HG03097 (cell line): ENCODE measurements at regions not wholly inside any gene's neighbourhood (a gene's known extent, or its start where the extent isn't known, plus 50 kb on each side); places are given as distances from the start of the nearest gene placed in this dataset.
A peak's percentile ranks its signal among the peaks of the same experiment; 100 is the strongest.

Experiments
- ATAC-seq: cut with Tn5 transposase; IDR thresholded peaks from one replicate; pipeline ENCODE4 v1.9.1; 2021; ENCODE audit not compliant: unreplicated experiment, low FRiP score

GRCh38 chr6:16871047-16871446, 109.8 kb upstream of the ATXN1 start:
- ATAC-seq, result no peak

GRCh38 chr6:16868968-16869367, 107.7 kb upstream of the ATXN1 start:
- no peak for ATAC-seq

GRCh38 chr6:16857969-16858592, 96.8 kb upstream of the ATXN1 start:
- no peak for ATAC-seq

GRCh38 chr6:16855460-16855859, 94.2 kb upstream of the ATXN1 start:
- no peak for ATAC-seq

DNA sequence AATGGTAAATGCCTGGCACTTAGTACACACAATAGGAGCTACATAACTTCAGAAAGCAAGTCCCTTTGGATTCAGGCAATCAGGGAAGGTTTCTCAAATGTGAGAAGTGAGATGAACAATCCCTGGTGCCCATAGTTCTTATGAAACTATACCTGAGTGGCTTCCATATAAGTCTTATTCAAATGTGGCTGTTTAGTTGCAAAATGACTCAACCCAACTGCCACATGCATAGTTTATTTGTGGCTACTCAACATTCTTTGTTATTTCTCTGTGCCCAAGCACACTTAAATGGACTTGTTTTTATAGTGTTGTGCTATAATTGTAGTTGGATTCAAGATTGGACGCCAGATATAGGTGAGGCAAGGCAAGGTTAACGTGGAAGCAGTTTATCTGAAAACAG, 93.7 kb upstream of the ATXN1 start:
- peak; percentile 76 for ATAC-seq

DNA sequence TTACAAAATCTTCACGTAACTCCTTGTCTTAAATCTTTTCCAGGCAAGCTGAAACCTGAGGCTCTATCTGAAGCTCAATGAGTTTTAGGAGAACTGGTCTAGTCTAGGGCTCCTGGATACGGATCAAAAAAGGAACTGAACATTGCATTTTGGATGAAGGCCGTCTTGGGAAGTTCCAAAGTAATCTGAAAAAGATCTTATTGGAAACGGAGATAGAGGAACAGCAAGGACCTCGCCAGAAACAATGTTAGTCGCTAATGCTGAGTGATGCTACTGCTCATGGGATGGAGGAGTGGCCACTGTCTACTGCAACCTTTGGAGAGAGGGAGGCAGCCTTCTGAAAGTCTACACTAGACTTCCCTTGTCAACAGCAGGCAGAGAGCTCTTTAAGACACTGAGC, 91.4 kb upstream of the ATXN1 start:
- no peak for ATAC-seq

- ATAC-seq, result no peak
Observed at GRCh38 chr6:16851758-16852157, 90.5 kb upstream of the ATXN1 start.

GRCh38 chr6:16851044-16851540, 89.8 kb upstream of the ATXN1 start:
- ATAC-seq, result no peak

- ATAC-seq, result no peak
Observed at GRCh38 chr6:16850681-16851026, 89.4 kb upstream of the ATXN1 start.

DNA sequence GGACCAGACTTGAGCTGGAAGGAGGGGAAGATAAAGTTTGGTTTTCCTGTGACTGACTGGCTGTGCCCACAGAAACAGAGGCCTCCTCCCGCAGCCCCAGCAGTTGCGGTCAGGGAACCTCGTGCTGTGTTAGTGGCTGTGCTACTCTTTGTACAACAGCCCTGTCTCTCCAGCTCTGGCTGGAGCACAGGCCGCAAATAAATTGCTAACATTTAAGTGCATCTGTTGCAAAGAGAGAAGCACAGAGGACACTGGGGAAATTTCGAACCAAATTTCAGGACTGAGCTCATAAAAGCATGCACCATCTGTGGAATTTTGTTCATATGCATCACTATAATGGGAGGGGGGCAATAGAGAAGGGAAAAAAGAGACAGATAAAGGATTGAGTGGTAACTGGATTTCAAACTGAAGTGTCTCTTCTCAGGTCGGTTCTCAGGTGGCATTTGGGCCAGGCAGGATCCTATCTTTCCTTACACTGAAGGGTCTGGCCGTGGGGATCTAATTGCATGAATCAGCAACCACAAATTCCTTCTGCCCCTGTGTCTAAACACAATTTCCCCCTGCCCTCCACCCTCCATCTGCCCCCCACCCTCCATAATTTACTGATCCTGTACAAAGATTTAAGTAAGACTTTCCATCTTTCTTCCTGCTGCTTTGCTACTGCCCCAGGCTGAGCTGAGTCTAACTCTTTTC, 88.9 kb upstream of the ATXN1 start:
- ATAC-seq, result no peak

- no peak for ATAC-seq
Observed at GRCh38 chr6:16849280-16849987, 88.2 kb upstream of the ATXN1 start.

GRCh38 chr6:16846399-16846778, 85.1 kb upstream of the ATXN1 start:
- no peak for ATAC-seq

- no peak for ATAC-seq
Observed at GRCh38 chr6:16844183-16844582, 82.9 kb upstream of the ATXN1 start.

DNA sequence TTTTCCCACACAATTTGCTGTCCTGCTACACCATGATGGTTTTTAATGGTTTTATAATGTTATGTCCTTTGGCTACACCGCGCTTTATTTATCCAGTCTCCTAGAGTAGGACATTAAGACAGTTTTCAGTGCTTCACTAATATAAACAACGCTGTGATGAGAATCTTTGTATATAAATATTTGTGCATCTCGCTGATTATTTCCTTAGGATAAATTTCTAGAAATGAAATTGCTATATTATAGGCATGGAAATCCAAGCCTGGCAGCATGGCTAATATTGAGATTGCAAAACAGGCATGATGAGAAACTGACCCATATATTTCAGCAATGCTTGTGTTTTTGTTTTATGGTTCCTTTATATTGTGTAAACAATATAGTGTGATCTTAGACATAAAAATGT, 81.4 kb upstream of the ATXN1 start:
- no peak for ATAC-seq

GRCh38 chr6:16841241-16841640, 80.0 kb upstream of the ATXN1 start:
- no peak for ATAC-seq

DNA sequence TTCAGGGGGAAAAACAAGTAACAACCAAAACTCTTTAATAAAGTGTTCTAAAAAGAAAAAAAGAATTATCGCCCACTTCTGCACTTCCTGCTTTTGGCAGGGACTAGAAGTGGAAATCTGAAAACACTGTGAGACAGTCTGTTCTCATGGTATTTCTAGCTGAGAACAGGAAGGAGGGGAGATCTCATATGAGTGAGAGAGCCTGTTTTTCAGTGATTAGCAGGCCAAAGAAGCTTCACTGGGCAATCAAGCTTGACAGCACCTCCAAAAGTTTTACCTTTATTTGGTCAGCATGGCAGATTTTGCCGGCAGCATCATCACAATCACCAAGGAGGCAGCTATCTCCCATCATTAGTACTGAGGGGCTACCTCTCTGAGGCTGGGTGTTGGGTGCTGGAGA, 79.5 kb upstream of the ATXN1 start:
- no peak for ATAC-seq

- no peak for ATAC-seq
Observed at GRCh38 chr6:16840291-16840690, 79.0 kb upstream of the ATXN1 start.

GRCh38 chr6:16839631-16840179, 78.4 kb upstream of the ATXN1 start:
- ATAC-seq, result no peak

DNA sequence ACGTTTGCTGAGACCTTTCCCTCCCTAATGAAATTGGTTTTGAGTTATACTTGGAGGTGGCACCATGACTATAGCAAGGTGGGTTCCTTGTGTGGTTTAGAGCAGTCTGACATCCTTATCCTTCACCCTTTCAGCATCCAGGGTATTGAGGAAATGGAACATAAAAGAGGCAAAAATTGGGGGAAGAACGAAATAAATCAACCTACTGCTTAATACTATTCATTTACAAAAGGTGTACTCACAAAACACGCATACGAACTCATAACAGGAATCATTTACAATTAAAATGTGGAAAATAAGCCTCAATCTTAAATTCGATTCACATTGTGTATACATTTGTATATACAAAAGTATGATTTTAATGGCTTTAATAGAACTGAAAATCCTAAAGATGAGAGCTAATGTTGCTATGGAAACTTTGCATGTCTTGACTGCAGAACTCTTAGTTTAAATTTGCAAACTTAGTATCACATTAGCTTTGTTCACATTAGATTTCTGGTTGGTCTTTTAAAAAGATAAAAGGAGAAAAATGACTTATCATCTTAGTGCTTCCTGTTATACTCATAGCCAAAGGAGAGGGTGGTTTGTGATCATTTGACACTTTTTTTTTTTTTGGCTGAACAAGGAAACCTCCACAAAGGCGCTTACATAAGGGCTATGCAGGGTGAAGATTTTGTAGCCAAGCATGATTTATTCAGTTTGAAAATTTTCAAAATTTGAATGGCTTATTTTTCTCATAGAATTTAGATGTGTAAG, 76.1 kb upstream of the ATXN1 start:
- no peak for ATAC-seq

- ATAC-seq, result peak; percentile 87
Observed at GRCh38 chr6:16836144-16836981, 75.1 kb upstream of the ATXN1 start.
